Kidney tubule cell (primary cell): ENCODE measurements at regions not wholly inside any gene's neighbourhood (a gene's known extent, or its start where the extent isn't known, plus 50 kb on each side); places are given as distances from the start of the nearest gene placed in this dataset.
"Not testable (repeated sequence)": the region's sequence is repeated elsewhere in the genome, so short reads cannot be mapped to it uniquely, and the experiment has no call there.

ENCODE experiments used
- DNase-seq: peaks from one replicate; pipeline ENCODE4 v3.0.0-alpha.2; 2018; ENCODE audit warnings: low spot score

GRCh38 chr12:108423486-108423885, 84.4 kb upstream of the CMKLR1 start:
- no peak for DNase-seq

- not testable (repeated sequence) for DNase-seq
Observed at GRCh38 chr12:108421082-108421481, 82.0 kb upstream of the CMKLR1 start.

DNA sequence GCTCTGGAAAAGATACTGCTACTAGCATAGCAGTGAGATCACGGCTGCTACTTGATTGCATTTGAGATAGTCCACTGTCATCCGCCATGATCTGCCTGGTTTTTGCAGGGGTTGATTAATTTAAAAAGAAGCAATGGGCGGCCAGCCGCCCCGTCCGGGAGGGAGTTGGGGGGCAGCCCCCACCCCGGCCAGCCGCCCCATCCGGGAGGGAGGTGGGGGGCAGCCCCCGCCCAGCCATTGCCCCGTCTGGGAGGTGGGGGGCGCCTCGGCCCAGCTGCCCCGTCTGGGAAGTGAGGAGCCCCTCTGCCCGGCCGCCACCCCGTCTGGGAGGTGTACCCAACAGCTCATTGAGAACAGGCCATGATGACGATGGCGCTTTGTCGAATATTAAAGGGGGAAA, 81.3 kb upstream of the CMKLR1 start:
- DNase-seq: not testable (repeated sequence)

DNA sequence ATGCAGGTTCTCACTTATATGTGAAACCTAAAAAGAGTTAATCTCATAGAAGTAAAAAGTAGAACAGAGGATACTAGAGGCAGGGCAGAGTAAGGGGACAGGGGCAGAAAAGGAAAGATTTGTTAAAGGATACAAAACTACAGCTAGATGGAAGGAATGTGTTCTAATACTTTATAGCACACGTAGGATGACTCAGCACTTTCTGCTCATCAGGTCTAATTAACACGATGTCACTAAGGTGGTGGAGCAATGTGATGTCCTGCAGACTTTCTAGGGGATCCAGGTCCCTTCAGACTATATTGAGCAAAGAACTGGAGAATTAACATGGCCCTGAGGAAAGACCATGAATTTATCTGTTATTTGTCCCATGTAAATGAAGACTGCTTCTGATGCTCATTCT, 80.8 kb upstream of the CMKLR1 start:
- DNase-seq: no peak

GRCh38 chr12:108418164-108418890, 79.2 kb upstream of the CMKLR1 start:
- no peak for DNase-seq

DNA sequence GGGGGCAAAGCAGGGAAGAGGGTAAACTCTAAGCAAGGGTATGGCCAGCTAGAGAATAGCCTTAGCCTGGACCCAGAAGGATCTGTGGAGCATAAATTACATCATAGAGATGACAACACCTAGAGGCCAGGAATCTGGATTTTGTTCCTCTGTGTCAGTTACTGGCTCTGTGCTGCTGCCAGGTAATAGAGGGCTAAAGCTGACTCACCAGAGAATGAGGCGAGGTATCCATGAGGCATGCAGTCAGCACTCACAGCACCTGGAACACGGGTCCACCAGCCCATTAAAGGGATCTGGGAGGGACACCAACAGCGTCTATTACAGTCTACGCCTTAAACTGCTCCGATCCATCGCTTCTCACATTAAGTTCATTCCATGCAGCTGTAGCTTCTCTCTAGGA, 74.9 kb upstream of the CMKLR1 start:
- DNase-seq: peak; percentile 43

GRCh38 chr12:108410689-108411088, 71.6 kb upstream of the CMKLR1 start:
- DNase-seq: no peak

DNA sequence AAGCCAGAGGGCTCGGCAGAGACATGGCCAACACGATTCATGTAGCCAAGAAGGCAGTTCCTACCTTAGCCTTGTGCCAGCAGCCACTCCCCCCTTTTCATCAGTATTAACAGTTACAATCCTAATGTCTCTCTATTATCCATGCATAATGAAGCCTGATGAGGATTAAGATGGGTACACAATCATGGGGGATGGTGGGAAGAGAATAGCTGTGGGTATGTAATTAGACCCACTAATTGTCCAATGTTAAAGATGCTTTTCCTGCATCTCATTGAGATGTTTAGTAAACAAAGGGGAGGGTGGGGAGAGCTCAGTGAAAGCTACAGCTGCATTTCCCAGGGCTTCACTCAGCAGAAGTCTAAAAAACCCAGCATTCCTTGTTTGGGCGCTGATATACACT, 70.4 kb upstream of the CMKLR1 start:
- no peak for DNase-seq

DNA sequence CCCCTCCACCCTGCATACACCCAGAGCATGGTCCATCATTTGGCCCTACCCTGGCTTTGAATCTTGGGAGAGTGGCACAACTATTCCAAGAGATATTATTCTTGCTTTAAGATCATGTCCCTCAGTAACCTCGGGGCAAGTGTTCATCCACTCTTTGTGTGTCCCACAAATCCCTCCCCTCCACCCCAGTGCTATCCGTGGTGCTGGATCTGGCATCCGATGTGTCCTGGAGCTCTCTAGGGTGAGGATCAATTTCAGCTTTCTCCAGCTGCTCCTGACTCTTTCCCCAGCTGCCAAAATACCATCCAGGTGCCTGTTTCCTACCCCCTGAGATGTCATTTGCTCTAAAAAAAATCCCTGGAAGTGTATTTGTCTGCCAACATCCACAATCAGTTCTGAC, 64.8 kb upstream of the CMKLR1 start:
- DNase-seq: no peak

DNA sequence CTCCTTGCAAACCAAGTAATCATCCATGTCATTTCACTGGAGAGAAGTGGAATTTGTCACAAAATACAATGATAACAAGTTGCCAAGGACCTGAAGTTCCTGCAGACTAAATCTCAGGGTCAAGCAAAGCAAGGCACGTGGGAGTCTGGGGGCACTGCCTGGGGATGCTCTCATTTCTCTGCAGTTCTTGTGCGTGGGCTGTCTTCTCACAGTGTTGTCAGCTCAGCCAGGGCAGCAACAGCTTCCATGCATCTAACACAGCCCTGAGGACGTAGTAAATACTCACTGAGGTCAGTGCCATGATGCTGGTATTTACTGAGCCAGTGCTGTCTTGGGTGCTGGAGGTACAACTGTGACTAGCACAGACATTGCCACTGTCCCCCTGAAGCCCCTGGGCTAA, 62.9 kb upstream of the CMKLR1 start:
- no peak for DNase-seq

DNA sequence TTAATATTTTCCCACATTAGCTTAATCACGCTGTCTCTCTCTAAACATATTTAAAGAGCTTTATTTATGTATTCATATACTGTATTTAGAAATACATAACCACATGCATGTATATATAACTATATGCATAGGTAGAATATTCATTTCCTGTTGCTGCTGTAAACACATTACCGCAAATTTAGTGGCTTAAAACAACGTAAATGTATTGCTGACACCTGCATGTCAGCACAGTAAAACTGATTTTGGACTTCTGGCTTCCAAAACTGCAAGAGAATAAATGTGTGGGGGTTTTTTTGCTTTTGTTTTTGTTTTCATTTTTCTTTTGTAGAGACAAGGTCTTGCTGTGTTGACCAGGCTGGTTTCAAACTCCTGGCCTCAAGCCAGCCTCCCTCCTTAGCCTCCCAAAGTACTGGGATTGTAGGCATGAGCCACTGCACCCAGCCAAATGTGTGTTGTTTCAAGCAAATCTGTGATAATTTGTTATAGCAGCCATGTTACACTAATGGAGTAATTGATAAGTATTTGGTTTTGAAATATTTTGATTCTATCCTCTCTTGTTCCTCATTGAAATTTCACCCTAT, 61.9 kb upstream of the CMKLR1 start:
- DNase-seq: no peak

- DNase-seq: no peak
Observed at GRCh38 chr12:108400481-108400880, 61.4 kb upstream of the CMKLR1 start.

- DNase-seq: no peak
Observed at GRCh38 chr12:108400056-108400455, 60.9 kb upstream of the CMKLR1 start.

DNA sequence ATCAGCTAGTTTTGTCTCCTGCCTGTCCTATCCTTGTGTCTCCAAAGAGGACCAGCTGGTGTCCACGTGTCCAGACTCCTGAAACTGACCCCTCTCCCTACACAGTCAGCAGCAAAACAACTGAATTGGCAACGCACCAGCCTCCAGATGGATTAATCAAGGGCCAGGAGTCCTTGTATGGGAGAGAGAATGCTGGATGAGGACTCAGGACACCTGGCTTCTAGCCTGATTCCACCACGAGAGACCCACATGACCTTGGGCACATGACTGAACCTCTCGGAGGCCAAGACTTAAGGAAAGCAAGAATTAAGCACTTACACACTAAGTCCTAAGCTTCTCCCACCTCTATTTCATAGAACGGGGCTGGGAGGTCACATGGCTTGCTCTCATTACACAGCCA, 60.4 kb upstream of the CMKLR1 start:
- DNase-seq: no peak

- DNase-seq: no peak
Observed at GRCh38 chr12:108394196-108394595, 55.1 kb upstream of the CMKLR1 start.

DNA sequence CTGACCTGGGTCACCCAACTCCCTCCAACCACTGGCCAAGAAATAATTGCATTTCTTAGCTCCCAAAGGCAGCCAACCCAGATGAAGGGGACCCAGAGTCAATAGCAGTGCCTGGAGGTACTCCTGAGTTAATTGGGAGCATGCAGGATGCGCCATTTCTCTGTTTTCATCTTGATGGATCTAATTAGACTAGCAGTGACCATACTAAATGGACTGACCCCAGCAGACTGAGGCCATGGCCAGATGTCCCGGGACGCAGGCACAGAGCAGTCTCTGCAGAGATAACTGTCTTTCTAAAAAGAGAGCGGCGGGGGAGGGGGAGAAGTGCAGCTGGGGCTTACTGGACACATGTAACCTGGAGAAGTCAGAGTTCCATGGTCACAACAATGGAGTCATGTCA, 53.2 kb upstream of the CMKLR1 start:
- DNase-seq: no peak

DNA sequence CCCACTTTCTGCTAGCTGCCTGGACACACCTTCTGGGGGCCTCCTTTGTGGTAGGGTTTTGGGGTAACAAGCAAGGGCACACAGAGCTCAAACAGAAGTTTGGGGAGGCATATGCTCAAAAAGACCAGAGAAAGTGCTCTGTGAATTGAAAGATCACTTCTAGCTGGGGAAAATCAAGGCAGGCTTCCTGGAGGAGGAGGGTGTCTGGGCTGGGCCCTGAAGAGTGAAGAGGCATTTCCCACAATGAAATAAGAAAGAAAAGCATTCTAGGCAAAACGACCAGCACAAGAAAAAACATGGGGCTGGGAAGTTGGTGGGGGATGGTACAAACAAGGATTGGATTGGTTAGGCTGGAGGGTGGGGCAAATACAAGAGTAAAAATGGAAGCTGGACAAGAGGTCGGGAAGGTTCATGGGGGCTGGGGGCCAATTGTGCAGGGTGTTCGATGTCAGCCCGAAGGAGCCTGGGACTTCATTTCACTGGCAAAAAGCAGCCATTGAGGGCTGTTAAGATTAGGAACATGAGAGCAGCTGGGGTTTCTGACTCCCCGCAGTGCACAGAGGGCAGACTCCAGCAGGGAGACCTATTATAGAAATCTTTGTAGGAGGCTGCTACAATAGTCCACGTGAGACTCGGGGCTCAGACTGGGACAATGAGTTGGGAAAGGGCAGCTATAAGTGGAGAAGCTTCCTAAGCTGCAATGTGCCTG, 51.5 kb upstream of the CMKLR1 start:
- DNase-seq: no peak

DNA sequence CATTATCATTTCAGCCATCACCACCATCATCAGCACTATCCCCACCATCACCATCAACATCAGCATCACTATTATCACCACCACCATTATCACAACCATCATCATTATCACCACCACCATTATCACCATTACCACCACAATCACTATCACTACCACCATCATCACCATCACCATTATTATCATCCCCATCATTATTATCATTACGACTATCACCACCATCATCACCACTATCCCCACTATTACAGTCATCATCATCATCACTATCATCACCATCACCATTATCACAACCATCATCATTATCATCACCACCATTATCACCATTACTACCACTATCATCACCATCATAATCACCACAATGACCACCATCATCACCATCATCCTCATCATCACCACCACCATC, 50.4 kb upstream of the CMKLR1 start:
- DNase-seq: no peak
